HK-2 (cell line): ENCODE measurements at regions not wholly inside any gene's neighbourhood (a gene's known extent, or its start where the extent isn't known, plus 50 kb on each side); places are given as distances from the start of the nearest gene placed in this dataset.

Experiments used
- DNase-seq: peaks from one replicate; pipeline ENCODE4 v3.0.0-alpha.2; 2018; ENCODE audit not compliant: unreplicated experiment

DNA sequence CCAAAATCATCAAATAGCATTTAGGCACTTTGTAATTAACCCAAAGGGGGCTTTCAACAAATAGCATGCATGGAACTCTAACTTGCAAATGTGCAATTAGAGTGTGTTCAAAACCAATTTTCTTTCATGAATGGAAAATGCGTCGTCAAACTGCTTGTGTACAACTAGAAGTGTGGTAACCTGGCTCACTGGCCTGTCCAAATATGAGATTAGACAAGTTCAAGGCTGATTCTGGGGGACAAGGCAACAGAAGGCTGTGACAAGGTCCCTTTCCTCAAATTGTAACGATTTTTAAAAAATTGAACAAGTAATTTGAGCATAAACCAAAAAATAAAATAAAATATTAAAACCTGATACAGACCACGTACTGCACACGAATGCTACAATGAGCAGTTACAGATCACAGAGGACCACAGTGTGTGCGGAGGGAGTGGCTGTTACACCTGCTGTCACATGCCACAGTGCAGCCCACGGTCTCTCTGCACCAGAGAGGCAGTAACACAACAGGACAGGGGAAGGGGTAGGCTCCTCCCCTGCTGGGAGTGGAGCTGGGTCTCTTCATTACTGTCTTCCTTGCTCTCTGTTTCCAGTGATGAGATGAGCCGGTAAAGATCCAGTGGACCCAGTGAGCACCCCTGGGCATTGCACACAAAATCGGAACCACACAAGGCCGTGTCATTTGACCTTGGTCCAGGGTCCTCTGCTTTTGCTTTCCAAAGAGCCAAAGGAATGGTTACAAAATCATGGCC, 252.2 kb upstream of the PDE10A start:
- DNase-seq = no peak

DNA sequence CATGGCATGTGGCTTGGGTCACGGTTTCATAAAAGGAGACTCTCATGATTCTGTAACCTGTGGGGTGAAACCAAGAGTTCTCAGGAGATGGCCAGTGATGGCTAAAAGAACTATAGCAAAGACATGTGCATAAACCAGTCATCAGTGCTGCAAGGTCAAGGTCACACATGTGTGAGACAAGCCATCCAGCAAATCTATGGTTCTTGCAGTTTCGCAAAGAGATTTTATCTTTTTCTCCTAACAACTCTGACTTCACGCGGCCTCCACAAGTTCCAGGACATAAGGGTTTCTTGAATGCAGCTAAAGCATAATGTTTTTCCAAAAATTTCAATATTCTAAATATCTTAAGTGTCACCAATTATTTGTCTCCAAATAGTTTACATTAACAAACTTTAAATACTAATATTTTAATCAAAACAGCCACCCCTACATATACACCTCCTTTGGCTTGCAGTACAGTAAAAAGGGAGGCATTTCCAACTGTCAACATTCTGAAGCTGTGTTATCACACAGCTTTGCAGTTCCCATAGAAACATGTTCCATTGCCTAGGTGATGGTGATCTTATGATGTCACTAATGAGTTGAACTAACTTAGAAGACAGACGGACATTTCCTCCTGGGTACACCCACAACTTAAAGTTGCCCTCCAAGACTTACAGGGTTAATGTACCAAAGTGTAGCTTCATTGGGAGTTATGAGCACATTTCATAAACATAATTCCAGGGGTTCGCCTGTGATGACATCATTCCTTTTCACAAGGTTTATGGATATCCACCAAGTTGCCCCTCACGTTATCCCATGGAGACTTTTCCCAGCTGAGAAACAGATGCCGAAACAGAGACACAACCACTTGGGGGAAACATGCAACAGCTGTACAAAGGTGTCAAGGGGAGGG, 250.9 kb upstream of the PDE10A start:
- DNase-seq = no peak

DNA sequence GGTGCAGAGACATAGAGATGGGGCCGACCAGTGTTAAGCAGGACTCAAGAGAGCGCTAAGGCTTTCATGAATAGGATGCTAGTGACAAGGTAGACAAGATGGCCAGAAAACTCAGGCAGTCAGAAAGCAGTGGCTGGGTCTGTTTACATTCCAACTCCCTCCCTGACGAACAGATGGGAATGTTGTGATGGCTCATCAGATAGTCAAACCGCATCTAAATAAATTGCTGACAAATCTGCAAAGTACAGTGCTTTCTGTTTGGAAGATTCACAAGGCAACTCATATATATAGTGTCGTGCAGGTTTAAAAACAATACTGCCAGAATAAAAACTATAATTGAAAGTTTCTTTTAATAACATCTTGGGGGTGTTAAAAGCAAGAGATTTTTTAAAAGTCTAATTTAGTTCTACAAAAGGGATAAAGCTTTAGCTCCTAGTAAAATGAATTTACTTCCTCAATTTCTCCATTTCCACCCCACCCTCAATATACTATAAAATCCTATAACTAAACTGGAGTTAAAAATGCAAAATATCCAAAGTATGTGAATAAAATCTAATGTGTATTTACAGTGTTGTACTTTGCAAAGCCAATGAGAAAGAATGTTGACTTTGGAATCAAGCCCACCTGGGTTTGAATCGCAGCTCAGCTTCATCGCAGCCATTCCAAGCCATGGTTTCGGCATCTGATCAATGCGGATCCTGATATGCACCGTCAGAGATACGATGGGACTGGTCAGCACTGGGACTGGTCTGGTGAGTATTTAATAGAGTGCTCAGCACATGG, 247.3 kb upstream of the PDE10A start:
- DNase-seq = no peak

- DNase-seq = no peak
Measured at GRCh38 chr6:165906736-165907135, 243.7 kb upstream of the PDE10A start.

GRCh38 chr6:165905744-165906143, 242.7 kb upstream of the PDE10A start:
- DNase-seq = no peak

- no peak for DNase-seq
Measured at GRCh38 chr6:165900970-165901369, 237.9 kb upstream of the PDE10A start.

DNA sequence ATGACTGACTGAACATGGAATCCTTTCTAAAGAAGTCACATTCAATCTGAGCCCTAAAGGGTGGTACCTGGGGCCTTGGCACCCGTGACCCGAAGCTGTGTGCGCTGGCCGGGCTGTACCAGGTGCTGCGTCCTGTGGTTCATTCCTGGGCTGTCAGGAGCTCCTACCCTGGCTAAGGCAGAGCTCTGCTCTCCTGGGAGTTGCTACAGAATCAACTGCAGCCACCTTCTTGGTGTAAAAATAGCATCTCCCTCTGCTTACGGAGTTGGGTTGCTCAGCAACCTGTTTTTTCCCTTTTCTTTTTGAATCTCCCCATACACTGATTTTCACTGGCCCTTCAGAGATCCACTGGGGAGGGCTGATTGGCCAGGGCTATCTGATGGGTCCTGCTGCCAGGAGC, 236.6 kb upstream of the PDE10A start:
- DNase-seq = no peak

- no peak for DNase-seq
Measured at GRCh38 chr6:165895421-165896165, 232.6 kb upstream of the PDE10A start.

DNA sequence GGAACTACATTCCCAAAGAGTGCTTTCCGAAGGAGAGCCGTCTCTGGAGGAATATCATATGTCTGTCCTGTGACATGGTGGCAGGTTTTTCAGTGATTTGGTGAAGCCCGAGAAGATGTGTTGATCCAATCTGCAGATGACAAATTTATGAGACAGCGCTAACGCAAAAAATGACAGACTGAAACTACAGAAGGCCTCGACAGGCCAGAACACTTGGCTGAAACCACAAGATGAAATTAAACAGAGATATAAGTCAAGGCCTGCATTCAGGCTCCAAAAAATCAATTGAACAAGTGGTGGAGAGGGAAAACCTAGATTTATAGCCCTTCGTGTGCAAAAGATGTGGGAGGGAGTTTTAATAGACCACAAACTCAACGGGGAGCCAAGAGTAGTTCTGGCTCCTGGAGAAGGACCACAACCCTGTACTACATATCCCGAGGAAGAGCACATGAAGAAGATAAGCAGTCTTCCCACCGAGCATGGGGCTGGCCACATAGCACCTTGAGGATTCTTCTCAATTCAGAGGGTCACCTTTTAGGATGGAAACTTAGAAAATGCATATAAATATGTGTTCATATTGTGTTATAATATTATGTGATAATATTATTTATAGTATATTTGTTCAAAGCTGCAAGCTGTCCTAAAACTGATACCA, 231.3 kb upstream of the PDE10A start:
- no peak for DNase-seq

DNA sequence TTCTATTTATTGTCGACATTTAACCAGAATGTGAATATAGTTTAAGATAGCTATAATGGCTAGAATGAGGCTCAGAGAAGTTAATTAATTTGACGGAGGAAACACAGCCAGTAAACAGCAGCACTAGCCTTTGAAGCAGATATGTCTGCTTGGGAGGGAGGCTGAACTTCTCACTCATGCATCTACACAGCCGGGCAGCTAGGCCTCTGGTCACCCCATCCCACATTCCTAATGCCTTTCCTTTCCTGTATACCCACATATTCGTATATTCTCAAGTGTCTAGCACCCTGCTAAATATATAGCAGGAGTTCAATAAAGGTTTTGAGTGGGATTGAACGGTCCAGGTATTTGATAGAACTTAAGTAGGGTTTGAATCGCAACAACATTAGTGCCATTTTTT, 230.4 kb upstream of the PDE10A start:
- DNase-seq = no peak

DNA sequence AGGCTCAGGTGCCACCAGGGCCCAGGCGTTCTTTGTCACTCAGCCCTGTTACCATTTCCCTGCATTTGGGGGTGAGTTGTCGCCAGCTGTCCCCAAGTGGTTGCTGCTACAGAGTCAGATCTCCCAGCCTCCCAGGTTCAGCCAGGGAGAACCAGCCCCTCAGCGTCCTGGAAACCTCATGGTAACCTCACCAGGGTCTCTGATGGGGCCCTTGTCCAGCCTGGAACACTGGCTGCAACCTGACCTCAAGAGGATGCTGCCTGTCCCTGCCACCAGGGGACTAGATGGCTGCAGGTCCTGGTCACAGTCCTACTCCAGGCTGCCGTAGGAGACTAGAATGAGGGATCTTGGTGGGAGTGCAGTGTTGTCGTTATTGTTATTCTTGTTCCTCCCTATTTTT, 228.3 kb upstream of the PDE10A start:
- no peak for DNase-seq

DNA sequence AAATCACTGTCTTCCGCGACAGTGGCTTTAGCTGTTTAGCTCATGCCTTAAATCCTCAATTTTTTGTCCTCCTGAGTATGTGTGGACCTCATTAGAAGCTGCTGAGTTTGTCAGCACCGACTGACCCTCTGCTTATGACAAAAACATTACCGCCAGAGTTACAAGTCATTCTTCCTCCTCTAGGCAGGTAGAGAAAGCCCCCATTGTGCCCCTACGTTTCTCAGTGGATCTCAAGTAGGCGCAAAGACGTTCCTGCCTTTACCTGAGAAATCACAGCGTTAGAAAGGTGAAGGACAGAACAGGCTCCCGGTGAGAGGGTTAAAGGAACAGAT, 227.3 kb upstream of the PDE10A start:
- no peak for DNase-seq

DNA sequence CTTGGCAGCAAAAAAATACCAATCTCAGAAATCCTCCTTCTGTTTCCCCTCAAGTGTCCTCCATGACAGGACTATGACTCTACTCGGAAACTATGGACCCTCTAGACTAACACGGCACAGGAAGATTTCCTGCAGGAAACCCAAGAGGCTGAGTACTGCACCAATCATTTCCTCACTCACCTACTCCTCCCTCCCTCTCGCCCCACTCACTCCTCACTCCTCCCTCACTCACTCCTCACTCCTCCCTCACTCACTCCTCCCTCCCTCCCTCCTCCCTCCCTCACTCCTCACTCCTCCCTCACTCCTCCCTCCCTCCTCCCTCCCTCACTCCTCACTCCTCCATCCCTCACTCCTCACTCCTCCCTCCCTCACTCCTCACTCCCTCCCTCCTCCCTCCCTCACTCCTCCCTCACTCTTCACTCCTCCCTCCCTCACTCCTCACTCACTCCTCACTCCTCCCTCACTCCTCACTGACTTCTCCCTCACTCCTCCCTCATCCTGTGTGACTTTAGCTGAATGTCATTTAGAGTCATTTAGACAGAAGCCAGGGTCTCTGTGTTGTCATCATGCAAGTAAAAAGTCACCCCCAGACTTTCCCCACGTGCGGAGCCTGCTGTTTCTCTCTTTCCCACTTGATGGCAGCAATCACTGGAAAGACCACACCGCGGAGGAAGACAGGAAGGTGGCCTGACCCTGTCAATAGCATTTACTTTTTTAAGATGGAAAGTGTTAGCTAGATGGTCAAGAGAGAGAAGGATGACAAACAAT, 226.8 kb upstream of the PDE10A start:
- peak; percentile 8 for DNase-seq

GRCh38 chr6:165886169-165886568, 223.1 kb upstream of the PDE10A start:
- DNase-seq = no peak

DNA sequence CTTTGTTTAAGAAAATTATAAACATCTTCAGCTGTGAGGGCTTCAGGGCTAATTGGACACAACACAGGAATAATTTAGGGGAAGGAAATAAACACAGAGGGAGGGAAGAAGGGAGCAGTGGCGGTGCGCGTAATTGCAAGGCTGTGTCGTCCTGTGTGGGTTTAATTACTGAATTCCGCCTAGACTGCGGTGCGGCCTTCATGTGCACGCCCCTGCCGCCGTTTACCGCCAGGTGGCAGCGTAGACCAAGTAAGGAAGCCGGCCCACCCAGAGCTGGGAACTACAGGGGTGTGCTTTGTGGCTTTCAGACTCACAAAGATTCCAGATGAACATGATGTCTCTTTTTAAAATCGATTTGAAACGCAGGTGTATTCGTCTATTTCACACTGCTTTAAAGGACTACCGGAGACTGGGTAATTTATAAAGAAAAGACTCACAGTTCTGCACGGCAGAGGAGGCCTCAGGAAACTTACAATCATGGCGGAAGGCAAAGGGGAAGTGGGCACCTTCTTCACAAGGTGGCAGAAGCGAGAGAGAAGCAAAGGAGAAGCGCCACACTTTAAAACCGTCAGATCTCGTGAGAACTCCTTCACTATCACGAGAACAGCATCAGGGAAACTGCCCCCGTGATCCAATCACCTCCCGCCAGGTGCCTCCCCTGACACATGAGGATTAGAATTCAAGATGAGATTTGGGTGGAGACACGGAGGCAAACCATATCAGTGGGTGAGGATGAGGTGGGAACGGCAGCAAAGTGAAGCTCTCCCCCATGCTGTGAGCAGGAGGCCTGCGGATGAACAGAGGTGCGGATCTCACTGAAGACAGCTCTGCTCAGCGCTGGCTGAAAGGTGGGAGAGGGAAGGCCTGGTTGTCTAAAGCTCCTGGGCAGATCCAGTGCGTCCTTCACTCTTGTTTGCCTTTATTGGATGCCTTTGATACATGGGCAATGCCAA, 222.0 kb upstream of the PDE10A start:
- DNase-seq = peak; percentile 64

GRCh38 chr6:165883851-165884640, 221.0 kb upstream of the PDE10A start:
- peak; percentile 48 for DNase-seq

GRCh38 chr6:165881806-165882205, 218.8 kb upstream of the PDE10A start:
- DNase-seq = no peak

- DNase-seq = no peak
Measured at GRCh38 chr6:165880686-165881085, 217.6 kb upstream of the PDE10A start.
